ENCODE measurements at regions not wholly inside any gene's neighbourhood (a gene's known extent, or its start where the extent isn't known, plus 50 kb on each side); places are given as distances from the start of the nearest gene placed in this dataset.

DNA sequence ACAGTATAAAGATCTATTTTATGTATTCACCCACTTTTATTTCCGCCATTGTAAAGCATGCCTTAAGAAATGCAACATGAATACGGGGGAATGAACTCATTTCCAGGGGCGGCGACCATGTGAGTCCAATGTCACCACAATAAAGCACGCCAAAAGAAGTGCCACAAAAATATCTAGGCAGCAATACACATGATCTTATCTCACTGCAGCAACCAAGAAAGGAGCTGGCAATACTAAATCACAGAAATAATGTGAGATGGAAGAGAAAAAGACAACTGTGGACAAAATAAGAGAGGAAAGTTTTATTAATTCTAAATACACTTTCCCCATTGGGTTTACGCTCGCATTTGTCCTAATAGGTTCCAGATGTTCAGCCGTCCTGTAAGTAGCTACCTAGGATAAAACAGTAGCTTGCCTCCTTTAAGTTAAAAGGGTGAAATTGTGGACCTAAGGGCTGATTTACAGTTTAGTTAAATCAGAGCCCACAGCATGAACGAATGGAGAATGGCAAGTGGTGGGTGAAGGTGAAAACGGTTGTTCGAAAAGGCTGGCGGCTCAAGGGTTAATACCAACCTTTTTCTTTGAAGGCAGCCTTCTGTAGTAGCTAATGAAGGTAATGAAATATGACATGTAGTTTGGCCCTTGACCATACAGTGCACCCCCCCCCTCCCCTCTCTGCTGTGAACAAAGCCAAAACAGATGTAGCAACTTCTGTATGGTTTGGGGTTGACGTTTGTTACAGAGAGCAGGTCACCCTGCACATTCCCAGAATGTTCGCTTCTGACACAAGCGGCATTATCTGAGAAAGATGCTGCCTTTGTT is 504.2 kb upstream of the PSMD7 start:
- no peaks in the 10 kb centered on the region for H4K20me1 ChIP-seq (ENCODE audit: insufficient read depth, low read length)
- FAIRE-seq (no peak), DNase-seq (ENCODE audit: low spot score) (no peak), ATAC-seq (no peak)
- H3K9ac ChIP-seq (ENCODE audit: insufficient read depth, low read depth, low read length): no peak overlapping the region
- no peak overlapping the region for H3K4me3 ChIP-seq (replicated peaks in 1 of 3; ENCODE audit: insufficient read depth in 1 of 3, low read depth in 2 of 3, low read length in 3 of 3)
- H3K36me3 ChIP-seq (replicated peaks in 1 of 2; ENCODE audit: control insufficient read depth in 1 of 2, insufficient read depth in 2 of 2, low read length in 2 of 2): no peaks in the 10 kb centered on the region
- BruUV-seq (replicated peaks): no TSS peak
- H3K79me2 ChIP-seq (ENCODE audit: insufficient read depth, low read length): no peaks in the 10 kb centered on the region
- intact Hi-C loops (cut with micrococcal nuclease; ENCODE audit: unreplicated experiment) (no loop called here), in situ Hi-C loops (cut with HindIII; ENCODE audit: extremely low pct_ligation_motif_present, low pct_unique_long_range_greater_than_20kb) (no loop called here)
- H3K9me3 ChIP-seq (ENCODE audit: low read length): no peaks in the 10 kb centered on the region
- WGBS (ENCODE audit: low lambda C conversion rate): 46% methylated on average over 15 of the region's 15 CpGs
- H3K27me3 ChIP-seq (ENCODE audit: control insufficient read depth in 1 of 2, insufficient read depth in 2 of 2, low read length in 2 of 2): no peaks in the 10 kb centered on the region
- H3K4me2 ChIP-seq (ENCODE audit: low read depth, low read length): no peak overlapping the region
- no peak overlapping the region for H3K27ac ChIP-seq (ENCODE audit: extremely low read length, insufficient read depth, low read length)
- TF ChIP-seq POLR2AphosphoS2 (IDR thresholded peaks at IDR 0.05; ENCODE audit: low read depth, low read length) (no peak), MLLT10 (CRISPR knock-in tag; IDR thresholded peaks at IDR 0.05) (no peak), ZNF572 (CRISPR knock-in tag; IDR thresholded peaks at IDR 0.05) (no peak), RARA (CRISPR knock-in tag; IDR thresholded peaks at IDR 0.05) (no peak), ZNF83 (CRISPR knock-in tag; IDR thresholded peaks at IDR 0.05; ENCODE audit: borderline replicate concordance) (no peak), ZFX (CRISPR knock-in tag; IDR thresholded peaks at IDR 0.05; ENCODE audit: low read depth) (no peak), ZNF333 (CRISPR knock-in tag; IDR thresholded peaks at IDR 0.05; ENCODE audit: borderline replicate concordance) (no peak), ZNF44 (CRISPR knock-in tag; IDR thresholded peaks at IDR 0.05) (no peak), ZMYM2 (CRISPR knock-in tag; IDR thresholded peaks at IDR 0.05) (no peak), KAT7 (CRISPR knock-in tag; IDR thresholded peaks at IDR 0.05; ENCODE audit: borderline replicate concordance) (no peak), PHF21A (CRISPR knock-in tag; IDR thresholded peaks at IDR 0.05) (no peak), ZNF761 (CRISPR knock-in tag; conservative IDR thresholded peaks at IDR 0.05) (no peak), GZF1 (CRISPR knock-in tag; IDR thresholded peaks at IDR 0.05) (no peak), ZNF232 (CRISPR knock-in tag; IDR thresholded peaks at IDR 0.05; ENCODE audit: borderline replicate concordance) (no peak)
- TF ChIP-seq, protein P1, sequence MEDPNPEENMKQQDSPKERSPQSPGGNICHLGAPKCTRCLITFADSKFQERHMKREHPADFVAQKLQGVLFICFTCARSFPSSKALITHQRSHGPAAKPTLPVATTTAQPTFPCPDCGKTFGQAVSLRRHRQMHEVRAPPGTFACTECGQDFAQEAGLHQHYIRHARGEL (CRISPR knock-in tag; IDR thresholded peaks at IDR 0.05): no peak
- TF ChIP-seq, protein P2, sequence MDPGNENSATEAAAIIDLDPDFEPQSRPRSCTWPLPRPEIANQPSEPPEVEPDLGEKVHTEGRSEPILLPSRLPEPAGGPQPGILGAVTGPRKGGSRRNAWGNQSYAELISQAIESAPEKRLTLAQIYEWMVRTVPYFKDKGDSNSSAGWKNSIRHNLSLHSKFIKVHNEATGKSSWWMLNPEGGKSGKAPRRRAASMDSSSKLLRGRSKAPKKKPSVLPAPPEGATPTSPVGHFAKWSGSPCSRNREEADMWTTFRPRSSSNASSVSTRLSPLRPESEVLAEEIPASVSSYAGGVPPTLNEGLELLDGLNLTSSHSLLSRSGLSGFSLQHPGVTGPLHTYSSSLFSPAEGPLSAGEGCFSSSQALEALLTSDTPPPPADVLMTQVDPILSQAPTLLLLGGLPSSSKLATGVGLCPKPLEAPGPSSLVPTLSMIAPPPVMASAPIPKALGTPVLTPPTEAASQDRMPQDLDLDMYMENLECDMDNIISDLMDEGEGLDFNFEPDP (CRISPR knock-in tag; conservative IDR thresholded peaks at IDR 0.05): no peak
- H3K4me1 ChIP-seq (ENCODE audit: insufficient read depth, low read length): no peaks in the 10 kb centered on the region
- CTCF ChIA-PET (ENCODE audit: low intra/inter-chr PET ratio, low total read pairs): no interaction called here
- POLR2A ChIA-PET: no interaction called here
- no peak overlapping the region for H2AFZ ChIP-seq (ENCODE audit: low read length)

Measured in HepG2 (cell line).